Activated CD4-positive, alpha-beta T cell treated with anti-CD3 and anti-CD28 coated beads, Interleukin-2, amount 50 U/mL, for 16 hours (primary cell): ENCODE measurements at regions not wholly inside any gene's neighbourhood (a gene's known extent, or its start where the extent isn't known, plus 50 kb on each side); places are given as distances from the start of the nearest gene placed in this dataset.
A peak's percentile ranks its signal among the peaks of the same experiment; 100 is the strongest.
"Not testable (repeated sequence)": the region's sequence is repeated elsewhere in the genome, so short reads cannot be mapped to it uniquely, and the experiment has no call there.

Experiments used
- DNase-seq: peaks from one replicate; pipeline ENCODE4 v3.0.0-alpha.2; 2020

DNA sequence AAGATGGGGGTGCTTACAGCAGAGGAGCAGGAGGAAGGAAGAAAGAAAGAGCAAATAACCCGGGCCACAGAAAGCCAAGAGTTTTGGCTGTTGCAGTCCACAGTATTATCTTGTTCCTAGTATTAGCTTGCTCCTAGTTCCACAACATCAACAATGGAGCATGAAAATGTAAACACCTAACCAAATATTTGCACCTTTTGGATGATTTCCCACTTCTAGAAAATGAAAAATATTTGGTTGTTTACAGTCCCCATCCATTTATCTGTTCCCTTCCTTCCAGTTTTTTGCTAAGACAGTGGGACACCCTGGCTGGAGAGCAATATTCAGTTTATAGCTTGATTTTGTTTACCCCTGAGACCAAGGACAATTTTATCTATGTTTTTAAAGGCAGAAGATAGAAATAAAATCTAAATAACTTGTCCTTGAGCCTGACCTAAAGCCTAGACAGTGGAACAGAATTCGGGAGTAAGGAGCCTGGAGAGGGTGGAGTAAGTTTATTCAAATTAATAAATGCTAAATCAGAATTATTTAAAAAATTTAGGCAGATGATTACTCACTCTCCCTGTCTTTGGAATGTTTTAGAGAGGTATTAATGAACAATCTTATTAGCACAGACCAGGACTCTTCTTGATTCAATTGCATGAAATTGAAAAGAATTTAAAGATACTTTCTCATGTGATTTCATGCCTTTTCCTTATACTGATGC lies 51.6 kb downstream of the RESF1 start:
- DNase-seq, result no peak

DNA sequence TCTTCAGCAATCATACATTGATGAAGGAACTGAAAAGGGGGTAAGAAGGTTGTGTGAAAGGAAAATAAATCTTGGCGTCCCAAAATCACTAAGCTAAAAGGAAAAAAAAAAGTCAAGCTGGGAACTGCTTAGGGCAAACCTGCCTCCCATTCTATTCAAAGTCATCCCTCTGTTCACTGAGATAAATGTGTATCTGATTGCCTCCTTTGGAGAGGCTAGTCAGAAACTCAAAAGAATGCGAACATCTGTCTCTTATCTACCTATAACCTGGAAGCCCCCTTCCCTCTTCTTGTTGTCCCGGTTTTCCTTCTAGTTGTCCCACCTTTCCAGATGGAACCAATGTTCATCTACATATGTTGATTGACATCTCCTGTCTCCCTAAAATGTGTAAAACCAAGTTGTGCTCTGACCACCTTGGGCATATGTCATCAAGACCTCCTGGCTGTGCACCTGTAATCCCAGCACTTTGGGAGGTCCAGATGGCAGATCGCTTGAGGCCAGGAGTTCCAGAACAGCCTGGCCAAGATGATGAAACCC lies 53.1 kb downstream of the RESF1 start:
- DNase-seq, result no peak

DNA sequence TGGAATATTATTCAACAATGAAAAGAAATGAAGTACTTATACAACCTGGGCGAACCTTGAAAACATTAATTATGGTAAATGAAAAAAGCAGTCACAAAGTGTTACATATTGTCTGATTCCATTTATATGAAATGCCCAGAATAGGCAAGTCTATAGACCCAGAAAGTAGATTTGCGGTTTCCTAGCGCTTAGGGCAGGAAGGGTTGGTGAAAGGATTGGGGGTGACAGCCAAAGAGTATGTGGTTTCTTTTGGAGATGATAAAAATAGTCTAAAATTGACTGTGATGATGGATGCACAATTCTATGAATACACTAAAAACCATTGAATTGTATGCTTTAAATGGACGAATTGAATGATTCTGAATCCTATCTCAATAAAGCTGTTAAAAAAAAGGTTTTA lies 55.8 kb downstream of the RESF1 start:
- DNase-seq, result no peak

DNA sequence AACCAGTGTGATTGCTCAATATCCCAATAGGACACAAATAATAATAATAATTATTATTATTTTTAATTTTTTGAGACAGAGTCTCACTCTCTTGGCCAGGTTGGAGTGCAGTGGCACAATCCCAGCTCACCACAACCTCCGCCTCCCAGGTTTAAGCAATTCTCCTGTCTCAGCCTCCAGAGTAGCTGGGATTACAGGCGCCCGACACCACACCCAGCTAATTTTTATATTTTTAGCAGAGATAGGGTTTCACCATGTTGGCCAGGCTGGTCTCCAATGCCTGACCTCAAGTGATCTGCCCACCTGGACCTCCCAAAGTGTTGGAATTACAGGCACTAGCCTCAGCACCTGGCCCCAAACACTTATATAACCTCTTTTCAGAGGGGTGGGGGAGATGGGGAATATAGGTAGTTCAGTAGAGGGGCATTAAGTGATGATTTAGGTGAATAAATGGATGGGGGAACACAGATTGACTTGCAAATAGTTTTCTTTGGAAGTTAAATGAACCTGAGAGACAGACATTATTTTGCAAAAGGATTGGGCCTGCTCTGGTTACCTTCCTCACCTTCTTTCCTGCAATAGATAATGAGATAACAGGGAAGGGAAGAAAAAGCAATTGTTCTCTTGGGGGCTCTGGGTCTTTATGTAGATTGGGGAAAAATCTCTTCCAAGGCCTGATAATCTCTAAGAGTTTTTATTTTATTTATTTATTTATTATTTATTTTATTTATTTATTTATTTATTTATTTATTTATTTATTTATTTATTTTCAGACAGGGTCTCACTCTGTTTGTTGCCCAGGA lies 57.7 kb downstream of the RESF1 start:
- no peak for DNase-seq

DNA sequence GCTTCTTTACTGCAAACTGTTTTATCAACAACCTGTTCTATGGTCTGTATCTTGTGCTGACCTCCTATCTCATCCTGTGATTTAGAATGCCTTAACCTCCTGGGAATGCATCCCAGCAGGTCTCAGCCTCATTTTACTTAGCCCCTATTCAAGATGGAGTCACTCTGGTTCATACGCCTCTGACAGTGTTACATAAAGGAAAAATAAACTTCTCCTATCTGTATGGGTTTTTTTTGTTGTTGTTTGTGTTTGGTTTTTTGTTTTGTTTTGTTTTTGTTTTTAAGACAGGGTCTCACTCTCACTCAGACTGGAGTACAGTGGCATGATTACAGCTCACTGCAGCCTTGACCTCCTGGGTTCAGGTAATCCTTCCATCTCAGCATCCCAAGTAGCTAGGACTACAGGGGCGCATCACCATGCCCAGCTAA lies 62.1 kb downstream of the RESF1 start:
- no peak for DNase-seq

DNA sequence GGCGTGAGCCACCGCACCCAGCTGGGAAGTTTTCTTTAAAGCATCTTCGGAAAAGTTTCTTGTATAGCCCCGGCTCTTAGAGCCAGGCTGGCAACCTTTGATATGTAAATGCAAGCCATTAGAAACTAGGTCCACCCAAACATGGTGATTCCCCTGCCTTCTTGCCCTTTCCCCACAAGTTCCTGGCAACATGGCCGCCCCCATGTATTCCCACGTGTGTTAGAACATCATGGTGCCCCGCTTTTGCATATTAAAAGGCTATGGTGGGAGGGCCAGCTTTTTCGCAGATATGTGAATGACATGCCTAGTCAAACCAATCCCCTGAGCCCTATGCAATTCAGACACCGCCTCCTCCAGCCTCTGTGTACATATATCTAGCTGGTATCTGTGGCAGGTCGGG lies 63.2 kb downstream of the RESF1 start:
- not testable (repeated sequence) for DNase-seq

DNA sequence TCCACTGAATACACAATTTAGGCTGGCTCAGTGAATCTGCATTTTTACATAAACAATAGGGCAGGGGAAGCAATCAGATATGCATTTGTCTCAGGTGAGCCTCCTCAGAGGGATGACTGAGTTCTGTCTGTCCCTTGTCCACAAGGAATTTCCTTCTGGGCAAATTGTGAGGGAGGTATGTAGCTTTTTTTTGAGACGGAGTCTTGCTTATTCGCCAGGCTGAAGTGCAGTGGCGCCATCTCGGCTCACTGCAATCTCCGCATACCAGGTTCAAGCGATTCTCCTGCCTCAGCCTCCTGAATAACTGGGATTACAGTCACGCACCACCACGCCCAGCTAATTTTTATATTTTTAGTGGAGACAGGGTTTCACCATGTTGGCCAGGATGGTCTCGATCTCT lies 64.6 kb downstream of the RESF1 start:
- DNase-seq, result not testable (repeated sequence)

DNA sequence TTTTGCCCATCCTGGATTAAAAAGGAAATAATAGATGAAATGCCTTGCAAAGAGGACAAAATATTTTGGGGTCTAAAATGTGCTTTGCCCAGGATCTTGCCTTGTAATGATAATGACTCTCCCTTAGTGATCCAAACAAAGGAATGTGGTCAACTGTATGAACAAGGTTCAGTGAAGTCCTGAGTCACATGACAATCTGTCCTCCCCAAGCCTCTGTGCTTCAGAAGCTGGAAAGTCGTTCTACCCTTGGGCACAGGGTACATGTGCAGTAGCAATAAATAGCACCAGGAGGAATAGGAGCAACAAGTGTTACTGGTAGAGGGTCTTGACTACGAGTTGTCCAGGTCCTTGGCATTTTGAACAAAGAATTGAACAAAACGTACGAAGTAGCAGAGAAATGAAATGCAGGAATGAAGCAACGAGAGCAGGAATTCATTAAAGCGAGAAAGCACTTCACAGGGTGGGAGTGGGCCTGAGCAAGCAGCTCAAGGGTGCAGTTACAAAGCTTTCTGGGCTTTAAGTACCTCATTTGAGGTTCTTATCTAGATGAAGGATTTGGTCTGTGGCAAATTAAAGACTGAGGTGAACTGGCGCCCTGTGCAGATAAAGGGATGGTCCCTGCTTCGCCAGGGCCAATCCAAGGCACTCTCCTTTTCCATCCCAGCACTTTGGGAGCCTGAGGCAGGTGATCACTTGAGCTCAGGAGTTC lies 65.8 kb downstream of the RESF1 start:
- no peak for DNase-seq

DNA sequence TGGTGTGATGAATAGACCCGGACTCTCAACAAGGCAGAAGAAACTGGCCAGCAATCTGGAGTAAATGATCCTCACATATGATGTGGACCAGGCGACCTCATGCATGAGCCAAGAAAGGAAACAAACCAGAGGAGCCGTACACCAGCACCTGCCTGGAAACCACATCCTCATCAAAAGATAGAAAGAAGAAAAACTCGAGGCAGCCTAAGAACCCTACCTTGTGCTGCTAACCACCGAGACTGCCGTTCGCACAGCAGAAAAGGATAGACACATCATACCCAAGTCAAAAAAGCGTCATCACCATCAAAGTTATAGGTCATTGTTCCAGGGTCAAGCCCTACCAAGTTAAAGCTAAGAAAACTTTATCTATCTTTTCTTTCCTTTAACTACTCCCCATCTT lies 66.7 kb downstream of the RESF1 start:
- DNase-seq, result peak; percentile 63

DNA sequence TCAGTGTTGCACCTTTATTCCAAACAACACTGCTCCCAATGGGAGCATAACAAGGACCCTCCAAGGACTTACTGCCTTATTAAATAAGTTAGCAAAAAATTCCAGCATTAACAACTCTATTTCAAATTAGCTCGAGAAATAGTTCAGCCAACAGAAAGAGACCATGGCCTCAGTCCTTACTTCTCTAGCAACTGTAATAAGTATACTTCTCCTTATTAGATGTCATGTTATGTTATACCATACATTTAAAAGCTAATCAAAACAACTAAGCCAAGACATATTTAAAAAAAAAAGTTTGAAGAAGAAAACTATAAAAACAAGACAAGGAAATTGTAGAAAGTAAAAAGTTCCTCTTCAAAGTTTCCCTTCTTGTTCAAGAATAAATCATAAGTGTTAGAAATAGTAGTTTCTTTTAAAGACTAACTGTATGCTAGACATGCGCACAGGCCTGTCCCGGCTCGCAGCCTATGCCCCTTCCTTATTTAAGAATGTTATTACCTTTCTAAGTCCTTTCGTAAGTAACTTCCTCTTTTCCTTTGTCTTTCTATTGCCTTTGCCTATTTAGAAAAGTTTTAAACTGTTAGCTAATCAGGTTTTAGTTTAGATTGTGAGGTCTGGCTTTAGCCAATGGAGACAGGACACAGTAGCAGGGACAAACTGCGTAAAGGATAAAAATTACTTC lies 68.6 kb downstream of the RESF1 start:
- DNase-seq, result no peak

DNA sequence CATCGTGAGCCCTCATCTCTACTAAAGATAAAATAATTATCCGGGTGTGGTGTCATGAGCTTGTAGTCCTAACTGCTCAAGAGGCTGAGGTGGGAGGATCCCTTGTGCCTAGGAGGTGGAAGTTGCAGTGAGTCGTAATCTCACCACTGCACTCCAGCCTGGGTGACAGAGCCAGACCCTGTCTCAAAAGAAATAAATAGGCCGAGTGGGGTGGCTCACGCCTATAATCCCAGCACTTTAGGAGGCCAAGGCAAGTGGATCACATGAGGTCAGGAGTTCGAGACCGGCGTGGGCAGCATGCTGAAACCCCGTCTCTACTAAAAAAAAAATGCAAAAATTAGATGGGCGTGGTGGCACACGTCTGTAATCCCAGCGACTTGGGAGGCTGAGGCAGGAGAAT lies 70.9 kb downstream of the RESF1 start:
- no peak for DNase-seq

DNA sequence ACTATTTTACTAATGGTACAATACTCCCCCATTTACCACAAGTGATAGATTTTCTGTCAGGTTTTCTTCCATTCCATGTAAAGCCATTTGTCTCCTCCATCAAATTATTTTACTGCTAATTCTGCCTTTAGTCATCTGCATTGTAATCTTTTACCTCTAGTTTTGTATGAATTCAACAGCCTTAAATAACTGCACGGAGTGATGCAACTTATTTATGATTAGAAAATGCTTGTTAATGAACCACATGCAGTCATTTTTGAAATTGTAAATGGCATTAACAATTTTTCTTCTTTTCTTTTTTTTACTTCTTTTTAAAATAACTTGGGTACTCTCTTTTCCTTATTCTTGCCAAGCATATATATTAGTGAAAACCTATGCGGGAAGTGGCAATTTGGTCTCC lies 71.5 kb downstream of the RESF1 start:
- no peak for DNase-seq

DNA sequence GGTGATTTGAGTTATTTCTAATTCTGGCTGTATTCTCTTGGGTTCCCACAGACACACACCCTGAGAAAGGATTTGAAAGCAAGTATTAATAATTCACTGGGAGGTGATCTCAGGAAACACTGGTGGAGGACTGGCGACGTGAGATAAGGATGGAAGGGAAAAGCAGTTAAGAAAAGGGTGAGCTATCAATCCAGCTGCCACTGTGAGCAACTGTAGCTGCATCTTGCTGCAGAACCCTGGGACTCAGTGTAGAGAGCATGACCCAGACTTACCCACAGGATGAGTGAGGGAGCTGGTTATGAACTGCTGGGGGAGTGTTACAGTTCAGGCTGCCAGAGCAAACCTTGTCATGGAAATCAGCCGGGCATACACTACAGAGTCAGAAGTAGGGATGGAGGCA lies 71.9 kb downstream of the RESF1 start:
- no peak for DNase-seq

DNA sequence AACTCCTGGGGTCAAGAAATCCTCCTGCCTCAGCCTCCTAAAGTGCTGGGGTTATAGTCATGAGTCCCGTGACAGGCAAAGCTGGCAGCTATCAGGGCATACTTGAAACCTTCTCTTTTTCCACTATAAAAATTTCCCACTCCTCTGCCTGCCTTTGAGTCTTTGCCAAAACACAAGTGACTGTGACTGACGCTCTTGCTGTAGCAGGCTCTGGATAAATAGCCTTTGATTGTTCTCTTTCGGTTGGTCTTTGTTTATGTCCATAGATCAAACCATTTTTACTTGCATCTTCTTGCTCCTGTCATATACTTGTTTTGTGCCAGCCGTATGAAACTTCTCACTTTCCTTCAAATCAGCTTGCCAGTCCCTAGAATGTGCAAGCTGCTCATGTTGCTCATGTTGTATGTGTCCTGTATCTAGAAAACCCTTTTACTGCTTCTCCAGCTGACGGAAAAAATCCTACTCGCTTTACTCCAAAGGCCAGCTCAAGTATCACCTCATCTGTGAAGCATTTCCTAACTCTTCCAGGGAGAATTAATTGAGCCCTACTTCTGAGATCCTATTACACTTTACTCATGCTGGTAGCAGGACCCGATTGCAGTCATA lies 73.1 kb downstream of the RESF1 start:
- DNase-seq, result no peak

DNA sequence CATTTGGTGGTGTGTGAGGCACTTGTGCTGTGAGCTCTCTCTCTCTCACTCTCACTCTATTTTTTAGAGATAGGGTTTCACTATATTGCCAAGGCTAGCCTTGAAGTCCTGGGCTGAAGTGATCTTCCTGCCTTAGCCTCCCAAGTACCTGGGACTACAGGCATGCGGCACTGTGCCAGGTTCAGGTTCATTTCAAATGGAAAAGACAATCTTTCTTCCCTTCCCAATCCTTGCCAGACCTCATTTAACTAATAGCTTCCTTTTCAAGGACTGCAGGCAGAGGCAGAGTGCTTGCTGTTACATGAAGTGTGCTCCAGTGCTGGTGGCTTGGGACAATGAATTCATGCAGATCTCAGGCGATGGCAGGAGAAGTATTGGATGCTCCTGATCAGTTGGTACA lies 73.2 kb upstream of the BICD1 start:
- DNase-seq, result no peak

DNA sequence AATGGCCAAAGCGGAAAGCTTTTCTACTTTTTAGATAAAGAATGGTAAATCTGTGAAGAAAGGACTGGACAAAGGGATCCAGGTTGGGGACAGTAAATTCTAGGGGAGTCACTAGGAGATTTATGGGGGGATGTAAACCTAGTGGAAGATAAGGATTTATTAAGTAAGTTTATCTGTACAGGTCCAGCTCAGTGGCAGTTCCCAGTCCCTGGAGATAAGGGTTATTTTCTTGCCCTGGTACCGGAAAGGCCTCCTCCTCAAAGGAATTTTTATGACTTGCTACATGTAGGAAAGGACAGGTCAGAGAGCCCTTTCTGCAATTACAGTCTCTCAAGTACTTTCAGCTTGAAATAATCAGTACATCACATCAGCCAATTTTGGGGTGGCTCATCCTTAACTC lies 72.6 kb upstream of the BICD1 start:
- no peak for DNase-seq

DNA sequence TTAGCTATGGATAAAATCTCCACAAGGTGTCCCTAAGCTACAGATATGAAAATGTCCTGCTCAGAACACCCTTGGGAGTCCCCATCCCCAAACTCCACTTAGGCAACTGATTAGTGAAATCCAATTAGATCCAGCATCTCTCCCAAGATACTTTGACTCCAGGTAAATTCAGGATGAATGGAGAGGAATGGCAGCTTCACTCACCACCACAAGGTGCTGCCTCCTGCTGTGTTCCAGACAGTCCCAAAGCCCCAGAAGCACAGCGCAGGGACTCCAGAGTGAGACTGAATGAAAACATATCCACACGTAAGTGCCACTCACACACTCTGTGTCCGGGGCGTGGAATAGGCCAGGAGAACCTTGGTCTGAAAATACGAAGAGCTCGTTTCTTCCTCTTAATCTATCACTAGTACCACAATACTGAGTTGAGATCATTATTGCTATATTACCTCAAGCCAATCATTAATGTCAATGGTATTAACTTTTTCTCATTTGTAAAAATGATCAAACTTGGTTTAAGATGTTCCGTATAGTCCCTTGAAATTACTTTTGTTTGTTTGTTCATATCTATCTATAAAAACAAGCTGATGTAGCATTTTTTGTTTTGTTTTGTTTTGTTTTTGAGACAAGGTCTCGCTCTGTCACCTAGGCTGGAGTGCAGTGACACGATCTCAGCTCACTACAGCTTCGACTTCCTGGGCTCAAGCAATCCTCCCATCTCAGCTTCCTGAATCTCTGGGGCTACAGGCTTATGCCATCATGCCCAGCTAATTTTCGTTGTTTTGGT lies 70.0 kb upstream of the BICD1 start:
- DNase-seq, result no peak

DNA sequence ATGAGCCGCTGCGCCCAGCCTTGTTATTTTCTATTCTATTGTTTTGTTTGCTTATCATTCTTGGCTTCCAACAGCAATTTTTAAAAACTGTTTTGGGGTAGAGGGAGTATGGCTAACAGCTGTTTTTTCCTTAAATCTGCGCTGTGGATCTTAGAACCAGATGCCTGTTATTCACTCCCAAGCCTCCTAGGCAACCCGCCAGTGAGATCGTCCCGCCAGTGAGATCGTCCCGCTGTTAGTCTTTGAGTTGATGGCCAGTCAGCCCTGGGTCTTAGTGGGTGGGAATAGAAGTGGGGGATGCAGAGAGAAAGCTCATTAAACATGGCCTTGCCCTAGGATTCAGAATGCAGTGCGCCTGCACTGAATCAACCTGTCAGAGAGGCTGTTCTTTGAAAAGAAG lies 67.3 kb upstream of the BICD1 start:
- no peak for DNase-seq

DNA sequence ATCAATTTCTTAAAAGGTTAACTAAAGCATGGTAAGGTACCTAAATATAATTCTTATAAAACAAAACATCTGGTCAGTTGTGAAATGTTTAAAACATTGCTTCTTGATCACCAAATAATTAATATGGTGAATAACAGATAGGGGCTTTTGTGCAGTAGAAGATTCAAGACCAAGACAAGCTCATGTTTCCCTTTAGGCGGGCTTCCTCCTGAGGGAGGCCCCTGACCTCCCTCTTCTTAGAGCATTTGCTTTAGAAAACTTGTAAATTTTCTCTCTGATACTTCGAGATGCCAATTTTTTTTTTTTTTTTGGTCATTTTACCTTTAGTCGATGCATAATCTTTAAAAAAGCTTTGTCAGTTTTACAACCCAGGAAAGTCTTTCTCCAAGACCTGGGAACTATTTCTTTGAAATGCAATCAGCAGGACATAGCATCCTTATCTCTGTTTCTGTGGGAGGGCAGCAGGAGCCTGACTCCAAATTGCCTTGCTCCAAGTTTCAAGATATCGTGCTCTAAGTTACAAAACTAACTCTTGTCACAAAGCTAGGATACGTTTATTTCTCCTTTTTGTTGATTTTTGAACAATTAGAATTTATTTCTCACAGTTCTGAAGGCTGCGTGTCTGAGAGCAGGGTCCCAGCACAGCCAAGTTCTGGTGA lies 66.6 kb upstream of the BICD1 start:
- DNase-seq, result no peak

DNA sequence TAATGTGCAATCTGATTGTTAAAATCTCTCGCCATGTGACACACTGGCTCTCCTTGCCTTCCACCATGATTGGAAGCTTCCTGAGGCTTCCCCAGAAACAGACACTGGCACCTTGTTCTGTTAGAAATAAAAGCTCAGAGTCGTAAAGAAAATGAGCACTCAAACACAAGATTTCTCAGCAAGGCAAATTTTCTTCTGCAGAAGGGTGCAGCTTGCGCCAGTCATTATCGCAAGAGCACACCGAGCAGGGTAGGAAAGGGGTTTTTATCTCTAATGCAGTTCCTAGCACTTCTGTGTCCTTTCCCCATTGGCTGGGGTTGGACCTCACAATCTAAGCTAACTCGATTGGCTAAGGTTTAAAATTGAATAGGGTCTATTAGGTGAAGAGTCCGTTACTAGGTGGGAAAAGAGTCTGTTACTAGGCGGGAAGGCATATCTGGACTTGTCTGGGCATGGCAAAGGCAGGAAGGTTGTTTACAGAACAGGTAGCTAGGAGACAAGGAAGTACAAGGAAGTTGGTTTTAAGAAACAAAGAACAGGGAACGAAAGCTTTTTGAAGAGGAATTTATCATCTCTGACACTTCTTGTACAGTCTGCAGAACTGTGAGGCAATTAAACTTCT lies 62.6 kb upstream of the BICD1 start:
- DNase-seq, result no peak
